GM21723 (cell line): ENCODE measurements at regions not wholly inside any gene's neighbourhood (a gene's known extent, or its start where the extent isn't known, plus 50 kb on each side); places are given as distances from the start of the nearest gene placed in this dataset.
"Not testable (repeated sequence)": the region's sequence is repeated elsewhere in the genome, so short reads cannot be mapped to it uniquely, and the experiment has no call there.

ENCODE experiments used
- ATAC-seq: cut with Tn5 transposase; IDR thresholded peaks from one replicate; pipeline ENCODE4 v1.9.1; 2021; ENCODE audit warnings: mild to moderate bottlenecking, moderate library complexity; ENCODE audit not compliant: unreplicated experiment

GRCh38 chr3:26252001-26252400 is 370.6 kb upstream of the LRRC3B start:
- no peak for ATAC-seq

GRCh38 chr3:26256224-26256623 is 366.3 kb upstream of the LRRC3B start:
- ATAC-seq = no peak

GRCh38 chr3:26259176-26259575 is 363.4 kb upstream of the LRRC3B start:
- no peak for ATAC-seq

GRCh38 chr3:26260139-26260538 is 362.4 kb upstream of the LRRC3B start:
- no peak for ATAC-seq

- ATAC-seq = no peak
Measured at GRCh38 chr3:26264708-26265107, 357.9 kb upstream of the LRRC3B start.

- no peak for ATAC-seq
Measured at GRCh38 chr3:26271848-26272247, 350.7 kb upstream of the LRRC3B start.

GRCh38 chr3:26273196-26273595 is 349.4 kb upstream of the LRRC3B start:
- no peak for ATAC-seq

GRCh38 chr3:26279091-26279490 is 343.5 kb upstream of the LRRC3B start:
- ATAC-seq = no peak

GRCh38 chr3:26280517-26280916 is 342.1 kb upstream of the LRRC3B start:
- no peak for ATAC-seq

GRCh38 chr3:26281284-26281985 is 341.1 kb upstream of the LRRC3B start:
- ATAC-seq = no peak

- ATAC-seq = not testable (repeated sequence)
Measured at GRCh38 chr3:26284503-26284902, 338.1 kb upstream of the LRRC3B start.

GRCh38 chr3:26291840-26292239 is 330.7 kb upstream of the LRRC3B start:
- no peak for ATAC-seq

GRCh38 chr3:26292780-26293179 is 329.8 kb upstream of the LRRC3B start:
- ATAC-seq = no peak

- ATAC-seq = no peak
Measured at GRCh38 chr3:26293329-26293844, 329.2 kb upstream of the LRRC3B start.

GRCh38 chr3:26307192-26307591 is 315.4 kb upstream of the LRRC3B start:
- ATAC-seq = no peak

- no peak for ATAC-seq
Measured at GRCh38 chr3:26307787-26308186, 314.8 kb upstream of the LRRC3B start.

GRCh38 chr3:26308454-26308853 is 314.1 kb upstream of the LRRC3B start:
- ATAC-seq = no peak

- not testable (repeated sequence) for ATAC-seq
Measured at GRCh38 chr3:26309536-26309935, 313.0 kb upstream of the LRRC3B start.

GRCh38 chr3:26312816-26313215 is 309.8 kb upstream of the LRRC3B start:
- ATAC-seq = no peak

- no peak for ATAC-seq
Measured at GRCh38 chr3:26316472-26316871, 306.1 kb upstream of the LRRC3B start.

GRCh38 chr3:26323741-26324140 is 298.8 kb upstream of the LRRC3B start:
- not testable (repeated sequence) for ATAC-seq

- ATAC-seq = no peak
Measured at GRCh38 chr3:26340001-26340400, 282.6 kb upstream of the LRRC3B start.

- ATAC-seq = no peak
Measured at GRCh38 chr3:26343647-26344046, 278.9 kb upstream of the LRRC3B start.
